ENCODE measurements at regions not wholly inside any gene's neighbourhood (a gene's known extent, or its start where the extent isn't known, plus 50 kb on each side); places are given as distances from the start of the nearest gene placed in this dataset.

DNA sequence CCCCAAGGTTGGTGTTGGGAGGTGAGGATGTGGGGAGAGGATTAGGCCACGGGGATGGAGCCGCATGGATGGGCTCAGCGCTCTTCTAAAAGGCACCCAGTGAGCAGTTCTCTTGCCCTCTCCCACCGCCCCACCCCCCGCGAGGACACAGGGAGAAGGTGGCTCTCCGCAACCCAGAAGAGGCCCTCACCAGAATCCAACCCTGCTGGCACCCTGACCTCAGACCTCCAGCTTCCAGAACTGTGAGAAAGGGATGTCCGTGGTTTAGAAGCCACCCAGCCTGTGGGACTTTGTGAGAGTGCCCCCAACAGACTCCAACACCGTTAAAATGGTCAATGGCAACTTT lies 242.8 kb upstream of the PPP2R2D start:
- no peak for TF ChIP-seq CTCF (conservative IDR thresholded peaks at IDR 0.05)
- H3K27ac ChIP-seq = no peak overlapping the region

- no peak for TF ChIP-seq CTCF (conservative IDR thresholded peaks at IDR 0.05)
- H3K27ac ChIP-seq = no peak overlapping the region
Measured at GRCh38 chr10:131658476-131659110, 242.2 kb upstream of the PPP2R2D start.

GRCh38 chr10:131660427-131660826 lies 240.4 kb upstream of the PPP2R2D start:
- no peak for TF ChIP-seq CTCF (conservative IDR thresholded peaks at IDR 0.05)
- H3K27ac ChIP-seq = no peak overlapping the region

- no peak for TF ChIP-seq CTCF (conservative IDR thresholded peaks at IDR 0.05)
- H3K27ac ChIP-seq = no peak overlapping the region
Measured at GRCh38 chr10:131662851-131663250, 238.0 kb upstream of the PPP2R2D start.

- H3K27ac ChIP-seq = no peak overlapping the region
- no peak; the same call in 1 of the 2 replicates for TF ChIP-seq CTCF (conservative IDR thresholded peaks at IDR 0.05)
Measured at GRCh38 chr10:131663351-131663750, 237.5 kb upstream of the PPP2R2D start.

DNA sequence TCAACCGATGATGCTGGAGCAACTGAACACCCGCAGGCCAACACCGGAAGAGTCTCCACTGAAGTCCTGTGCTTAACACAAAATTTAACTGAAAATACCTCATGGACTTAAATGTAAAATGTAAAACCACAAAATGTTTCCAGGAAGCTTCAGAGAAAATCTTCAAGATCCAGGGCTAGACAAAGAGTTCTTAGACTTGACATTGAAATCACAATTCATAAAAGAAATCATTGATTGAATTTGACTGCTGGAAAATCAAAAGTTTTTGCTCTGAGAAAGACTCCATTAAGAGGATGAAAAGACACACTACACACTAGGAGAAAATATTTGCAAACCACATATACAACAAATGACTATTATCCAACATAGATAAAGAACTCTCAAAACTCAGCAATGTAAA lies 234.7 kb upstream of the PPP2R2D start:
- H3K27ac ChIP-seq = no peak overlapping the region
- TF ChIP-seq CTCF (conservative IDR thresholded peaks at IDR 0.05) = no peak

DNA sequence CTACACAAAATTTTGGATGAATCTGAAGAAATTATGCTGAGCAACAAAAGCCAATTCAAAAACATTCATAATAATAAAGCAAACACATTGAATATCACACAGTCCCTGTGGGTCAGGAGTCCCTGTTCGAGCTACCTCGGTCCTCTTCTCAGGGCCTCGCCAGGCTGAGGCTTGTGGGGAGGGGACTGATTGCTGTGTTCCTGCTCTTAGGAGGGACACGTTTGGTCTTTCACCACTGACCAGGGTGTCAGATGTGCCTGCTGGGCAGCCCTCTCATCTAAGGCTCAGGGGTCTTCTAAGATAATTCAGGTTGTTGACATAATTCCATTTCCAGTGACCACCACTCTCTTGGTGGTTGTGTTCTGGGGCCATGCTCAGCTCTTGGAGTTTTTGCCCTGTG lies 233.8 kb upstream of the PPP2R2D start:
- no peak overlapping the region for H3K27ac ChIP-seq
- TF ChIP-seq CTCF (conservative IDR thresholded peaks at IDR 0.05) = no peak

Measured in VCaP (cell line).